Tibial nerve (tissue), 4 donors: ENCODE measurements at regions not wholly inside any gene's neighbourhood (a gene's known extent, or its start where the extent isn't known, plus 50 kb on each side); places are given as distances from the start of the nearest gene placed in this dataset.

Experiments
- DNase-seq, 2 donors: peaks; one replicate each; pipeline ENCODE4 v3.0.0-alpha.2; 2019; ENCODE audit warnings: low spot score in 2 of 2
- H3K27ac ChIP-seq, 4 donors: fragments of 200-600 bp; sonication (generic) in 3 of 4; one replicate each; pipeline ENCODE4 v1.5.1; 2017 to 2019; ENCODE audit warnings: mild to moderate bottlenecking in 1 of 4
- H3K27me3 ChIP-seq, 2 donors: fragments of 200-600 bp; sonication (generic) in 1 of 2; one replicate each; pipeline versions ENCODE4 v1.5.1 to v1.6.0; 2017 to 2019
- H3K36me3 ChIP-seq, 3 donors: fragments of 200-600 bp; sonication (generic); one replicate each; pipeline ENCODE4 v1.5.1; 2018 to 2019
- H3K4me1 ChIP-seq, 4 donors: fragments of 200-600 bp; sonication (generic) in 3 of 4; one replicate each; pipeline ENCODE4 v1.5.1; 2017 to 2019
- H3K4me3 ChIP-seq, 4 donors: fragments of 200-600 bp; sonication (generic) in 3 of 4; one replicate each; pipeline ENCODE4 v1.5.1; 2017 to 2019; ENCODE audit warnings: mild to moderate bottlenecking in 1 of 4, moderate library complexity in 1 of 4
- H3K9me3 ChIP-seq, 4 donors: fragments of 200-600 bp; sonication (generic) in 3 of 4; one replicate each; pipeline ENCODE4 v1.5.1; 2017 to 2019
- CTCF ChIP-seq, 5 experiments: fragments of 200-600 bp in 3 of 5; fragments of 450-650 bp in 2 of 5; sonication (generic) in 3 of 5; IDR thresholded peaks; one replicate each; pipeline ENCODE4 v1.5.1; 2016 to 2019; ENCODE audit warnings: antibody characterized with exemption in 5 of 5, mild to moderate bottlenecking in 3 of 5, moderate library complexity in 2 of 5
- EP300 ChIP-seq, 2 donors: sonication (generic); formaldehyde crosslinking; IDR thresholded peaks; one replicate each; pipeline ENCODE4 v1.6.1; 2017; ENCODE audit warnings: antibody characterized with exemption in 2 of 2, mild to moderate bottlenecking in 1 of 2
- POLR2A ChIP-seq, 2 donors: fragments of 450-650 bp; IDR thresholded peaks; one replicate each; pipeline ENCODE4 v1.6.1; 2017; ENCODE audit warnings: antibody characterized with exemption in 2 of 2, mild to moderate bottlenecking in 2 of 2, moderate library complexity in 2 of 2
- WGBS, 2 donors: methylation state at CpG; one replicate each; pipeline ENCODE4 v1.1.5; 2018; 5-methylcytosine and 5-hydroxymethylcytosine counted together

GRCh38 chr1:5493275-5493674 lies 498.9 kb downstream of the NPHP4 start:
- Histone ChIP-seq H3K4me3 (no peak overlapping the region), H3K27me3 (no peaks in the 10 kb centered on the region), H3K27ac (no peak overlapping the region), H3K4me1 (peaks cover 0 to 2% (median 0%) of the 10 kb centered on the region in 4 donors), H3K36me3 (no peaks in the 10 kb centered on the region), H3K9me3 (peaks cover 0 to 9% (median 0%) of the 10 kb centered on the region in 4 donors)
- no peak for TF ChIP-seq POLR2A (IDR thresholded peaks at IDR 0.05)
- no peak for TF ChIP-seq CTCF (IDR thresholded peaks at IDR 0.05)
- TF ChIP-seq EP300 (IDR thresholded peaks at IDR 0.05) = no peak
- DNase-seq = no peak
- WGBS, 2 donors = 71 to 90% methylated on average over 4 of the region's 4 CpGs

- H3K4me3 ChIP-seq = no peak overlapping the region
- 75 to 79% methylated on average over 4 of the region's 4 CpGs for WGBS, 2 donors
- H3K27me3 ChIP-seq = no peaks in the 10 kb centered on the region
Measured at GRCh38 chr1:5492846-5493245, 499.4 kb downstream of the NPHP4 start.

GRCh38 chr1:5491207-5491904 lies 500.9 kb downstream of the NPHP4 start:
- Histone ChIP-seq H3K27me3 (no peaks in the 10 kb centered on the region), H3K27ac (no peak overlapping the region)
- TF ChIP-seq POLR2A (IDR thresholded peaks at IDR 0.05) (no peak), CTCF (IDR thresholded peaks at IDR 0.05) (no peak), EP300 (IDR thresholded peaks at IDR 0.05) (no peak)

More at GRCh38 chr1:5492846-5493245, 499.4 kb downstream of the NPHP4 start:
- DNase-seq = no peak
- no peaks in the 10 kb centered on the region for H3K36me3 ChIP-seq
- peaks cover 0 to 2% (median 0%) of the 10 kb centered on the region in 4 donors for H3K4me1 ChIP-seq
- H3K9me3 ChIP-seq = peaks cover 0 to 9% (median 0%) of the 10 kb centered on the region in 4 donors
- H3K27ac ChIP-seq = no peak overlapping the region
- TF ChIP-seq CTCF (IDR thresholded peaks at IDR 0.05) = no peak
- no peak for TF ChIP-seq EP300 (IDR thresholded peaks at IDR 0.05)
- no peak for TF ChIP-seq POLR2A (IDR thresholded peaks at IDR 0.05)

GRCh38 chr1:5490635-5491034 lies 501.6 kb downstream of the NPHP4 start:
- Histone ChIP-seq H3K9me3 (no peaks in the 10 kb centered on the region), H3K27me3 (no peaks in the 10 kb centered on the region), H3K27ac (no peak overlapping the region), H3K36me3 (no peaks in the 10 kb centered on the region), H3K4me3 (no peak overlapping the region), H3K4me1 (peaks cover 0 to 2% (median 0%) of the 10 kb centered on the region in 4 donors)
- no peak for DNase-seq
- 34 to 43% methylated on average over 12 of the region's 12 CpGs for WGBS, 2 donors
- TF ChIP-seq EP300 (IDR thresholded peaks at IDR 0.05) (no peak), CTCF (IDR thresholded peaks at IDR 0.05) (no peak), POLR2A (IDR thresholded peaks at IDR 0.05) (no peak)

More at GRCh38 chr1:5491207-5491904, 500.9 kb downstream of the NPHP4 start:
- H3K4me3 ChIP-seq = no peak overlapping the region
- DNase-seq = no peak
- 63 to 64% methylated on average over 9 of the region's 9 CpGs for WGBS, 2 donors
- H3K9me3 ChIP-seq = peaks cover 0 to 3% (median 0%) of the 10 kb centered on the region in 4 donors
- H3K4me1 ChIP-seq = peaks cover 0 to 2% (median 0%) of the 10 kb centered on the region in 4 donors
- no peaks in the 10 kb centered on the region for H3K36me3 ChIP-seq

GRCh38 chr1:5488448-5488847 lies 503.8 kb downstream of the NPHP4 start:
- Histone ChIP-seq H3K27me3 (no peaks in the 10 kb centered on the region), H3K4me3 (no peak overlapping the region), H3K4me1 (peaks cover 0 to 2% (median 0%) of the 10 kb centered on the region in 4 donors), H3K36me3 (no peaks in the 10 kb centered on the region), H3K9me3 (no peaks in the 10 kb centered on the region), H3K27ac (no peak overlapping the region)
- TF ChIP-seq POLR2A (IDR thresholded peaks at IDR 0.05) (no peak), CTCF (IDR thresholded peaks at IDR 0.05) (no peak), EP300 (IDR thresholded peaks at IDR 0.05) (no peak)
- DNase-seq = no peak
- WGBS, 2 donors = 80 to 97% methylated on average over 1 of the region's 1 CpG
